ENCODE measurements at regions not wholly inside any gene's neighbourhood (a gene's known extent, or its start where the extent isn't known, plus 50 kb on each side); places are given as distances from the start of the nearest gene placed in this dataset.
"Not testable (repeated sequence)": the region's sequence is repeated elsewhere in the genome, so short reads cannot be mapped to it uniquely, and the experiment has no call there.

GRCh38 chr1:233819042-233819441, 85.4 kb upstream of the SLC35F3 start:
- Histone ChIP-seq H3K4me3 (ENCODE audit: low read depth, low read length) (no peak overlapping the region), H3K27ac (ENCODE audit: extremely low read depth, low read depth, low read length) (no peak overlapping the region), H3K36me3 (ENCODE audit: control insufficient read depth in 2 of 2, insufficient read depth in 1 of 2, low read length in 2 of 2) (no peaks in the 10 kb centered on the region), H3K4me1 (ENCODE audit: control insufficient read depth, insufficient read depth, low read length) (no peaks in the 10 kb centered on the region), H3K9me3 (ENCODE audit: control insufficient read depth, insufficient read depth, low read depth, low read length) (no peaks in the 10 kb centered on the region; the same call in 1 of the 2 replicates)
- CTCF ChIA-PET: interaction anchor here (0.7 kb wide), 2 partner anchors 235 to 492 kb away, joined by 5 to 9 read pairs; no protein-coding TSS in a partner anchor
- POLR2A ChIA-PET: no interaction called here
- TF ChIP-seq GLI2 (tag by site-specific recombination; IDR thresholded peaks at IDR 0.05; ENCODE audit: borderline replicate concordance, low read depth) (no peak), PRDM10 (tag by site-specific recombination; IDR thresholded peaks at IDR 0.05) (no peak), ZNF157 (tag by site-specific recombination; IDR thresholded peaks at IDR 0.05) (no peak), ZNF692 (tag by site-specific recombination; IDR thresholded peaks at IDR 0.05) (no peak), ZNF311 (tag by site-specific recombination; IDR thresholded peaks at IDR 0.05; ENCODE audit: borderline replicate concordance) (no peak), ZNF155 (tag by site-specific recombination; IDR thresholded peaks at IDR 0.05) (no peak), ZBTB21 (tag by site-specific recombination; IDR thresholded peaks at IDR 0.05) (no peak), ZNF623 (tag by site-specific recombination; IDR thresholded peaks at IDR 0.05) (no peak), SP2 (tag by site-specific recombination; IDR thresholded peaks at IDR 0.05) (no peak), IKZF3 (tag by site-specific recombination; IDR thresholded peaks at IDR 0.05) (no peak), SCRT2 (tag by site-specific recombination; IDR thresholded peaks at IDR 0.05) (no peak), ZFP69B (tag by site-specific recombination; IDR thresholded peaks at IDR 0.05) (no peak), PRDM6 (tag by site-specific recombination; IDR thresholded peaks at IDR 0.05) (no peak)

GRCh38 chr1:233824179-233824578, 80.3 kb upstream of the SLC35F3 start:
- POLR2A ChIA-PET; H3K4me1 ChIP-seq (ENCODE audit: control insufficient read depth, insufficient read depth, low read length); H3K4me3 ChIP-seq (ENCODE audit: low read depth, low read length); H3K27ac ChIP-seq (ENCODE audit: extremely low read depth, low read depth, low read length); H3K9me3 ChIP-seq (ENCODE audit: control insufficient read depth, insufficient read depth, low read depth, low read length); H3K36me3 ChIP-seq (ENCODE audit: control insufficient read depth in 2 of 2, insufficient read depth in 1 of 2, low read length in 2 of 2); CTCF ChIA-PET: not testable (repeated sequence)

- H3K4me1 ChIP-seq (ENCODE audit: control insufficient read depth, insufficient read depth, low read length); H3K27ac ChIP-seq (ENCODE audit: extremely low read depth, low read depth, low read length); H3K4me3 ChIP-seq (ENCODE audit: low read depth, low read length); CTCF ChIA-PET; H3K9me3 ChIP-seq (ENCODE audit: control insufficient read depth, insufficient read depth, low read depth, low read length); H3K36me3 ChIP-seq (ENCODE audit: control insufficient read depth in 2 of 2, insufficient read depth in 1 of 2, low read length in 2 of 2); POLR2A ChIA-PET: not testable (repeated sequence)
- TF ChIP-seq ZNF280D (tag by site-specific recombination; IDR thresholded peaks at IDR 0.05) (peak; percentile 90; the same call in 1 of the 2 replicates), ZNF146 (tag by site-specific recombination; IDR thresholded peaks at IDR 0.05) (peak; percentile 58)
Measured at GRCh38 chr1:233827937-233828336, 76.5 kb upstream of the SLC35F3 start.

Data from HEK293 (cell line).